Central memory CD8-positive, alpha-beta T cell (primary cell): ENCODE measurements at regions not wholly inside any gene's neighbourhood (a gene's known extent, or its start where the extent isn't known, plus 50 kb on each side); places are given as distances from the start of the nearest gene placed in this dataset.
"Not testable (repeated sequence)": the region's sequence is repeated elsewhere in the genome, so short reads cannot be mapped to it uniquely, and the experiment has no call there.

Experiments
- ATAC-seq: fragments of 150-1000 bp; cut with Tn5 transposase; replicated peaks from 2 replicates; pipeline ENCODE4 v1.10.0; 2022; ENCODE audit warnings: mild to moderate bottlenecking, moderate FRiP score, moderate number of reproducible peaks; ENCODE audit not compliant: poor library complexity, severe bottlenecking; ENCODE audit errors: extremely low read depth
- DNase-seq, 2 donors: peaks; one replicate each; pipeline ENCODE4 v3.0.0; 2021; ENCODE audit warnings: low spot score in 2 of 2
- H3K27ac Mint-ChIP-seq: one replicate; pipeline ENCODE4 v1.8.0; 2022; ENCODE audit warnings: low read depth, mild to moderate bottlenecking, moderate library complexity, mixed read lengths
- H3K27me3 Mint-ChIP-seq: one replicate; pipeline ENCODE4 v1.8.0; 2022; ENCODE audit warnings: mixed read lengths
- H3K36me3 Mint-ChIP-seq: one replicate; pipeline ENCODE4 v1.8.0; 2022; ENCODE audit warnings: mild to moderate bottlenecking, moderate library complexity, mixed read lengths; ENCODE audit not compliant: insufficient read depth
- H3K4me1 Mint-ChIP-seq: one replicate; pipeline ENCODE4 v1.8.0; 2022; ENCODE audit warnings: mixed read lengths
- H3K4me3 Mint-ChIP-seq: one replicate; pipeline ENCODE4 v1.8.0; 2022; ENCODE audit warnings: mild to moderate bottlenecking, moderate library complexity, mixed read lengths
- H3K9me3 Mint-ChIP-seq: one replicate; pipeline ENCODE4 v1.8.0; 2022; ENCODE audit warnings: mixed read lengths

DNA sequence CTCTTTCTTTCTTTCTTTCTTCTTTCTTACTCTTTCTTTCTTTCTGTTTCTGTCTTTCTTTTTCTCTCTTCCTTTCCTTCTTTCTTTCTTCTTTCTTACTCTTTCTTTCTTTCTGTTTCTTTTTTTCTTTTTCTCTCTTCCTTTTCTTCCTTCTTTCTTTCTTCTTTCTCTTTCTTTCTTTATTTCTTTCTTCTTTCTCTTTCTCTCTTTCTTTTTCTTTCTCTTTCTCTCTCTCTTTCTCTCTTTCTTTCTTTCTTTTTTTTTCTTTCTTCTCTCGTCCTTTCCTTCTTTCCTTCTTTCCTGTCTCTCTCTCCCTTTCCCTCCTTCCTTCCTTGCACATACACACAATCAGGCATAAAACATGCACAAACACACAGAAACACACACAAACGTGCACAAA is 79.3 kb upstream of the SHOX start:
- Mint-ChIP-seq H3K4me1 (no peaks in the 10 kb centered on the region), H3K27ac (no peak overlapping the region), H3K36me3 (peaks cover 1% of the 10 kb centered on the region), H3K27me3 (no peaks in the 10 kb centered on the region), H3K9me3 (peaks cover 31% of the 10 kb centered on the region), H3K4me3 (no peak overlapping the region)
- ATAC-seq: no peak
- no peak for DNase-seq

- ATAC-seq: no peak
- DNase-seq: no peak
- Mint-ChIP-seq H3K27me3 (no peaks in the 10 kb centered on the region), H3K4me1 (no peaks in the 10 kb centered on the region), H3K27ac (no peak overlapping the region), H3K4me3 (no peak overlapping the region), H3K36me3 (peaks cover 1% of the 10 kb centered on the region), H3K9me3 (peaks cover 31% of the 10 kb centered on the region)
Measured at GRCh38 chrX:552496-552895, 78.1 kb upstream of the SHOX start.

DNA sequence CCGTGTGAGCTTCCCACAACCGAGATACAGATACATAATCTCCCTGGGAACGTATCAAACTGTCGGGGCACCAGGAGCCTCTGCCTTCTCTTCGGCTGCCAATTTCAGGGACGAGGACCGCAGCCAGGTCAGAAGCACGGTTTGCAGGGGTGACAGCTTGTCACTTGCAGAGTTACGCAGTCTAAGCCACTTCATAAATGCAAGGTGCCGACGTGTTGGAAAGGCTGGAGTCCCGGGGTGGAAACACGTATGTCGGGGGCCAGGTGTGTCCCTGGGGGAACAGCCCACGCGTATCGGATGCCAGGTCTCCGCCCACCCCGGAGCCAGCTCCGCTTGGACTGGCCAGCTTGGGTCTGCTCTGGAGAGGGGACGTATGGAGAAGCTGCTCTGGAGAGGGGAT is 76.3 kb upstream of the SHOX start:
- Mint-ChIP-seq H3K36me3 (peaks cover 1% of the 10 kb centered on the region), H3K4me3 (no peak overlapping the region), H3K9me3 (peaks cover 26% of the 10 kb centered on the region), H3K4me1 (no peaks in the 10 kb centered on the region), H3K27me3 (no peaks in the 10 kb centered on the region), H3K27ac (no peak overlapping the region)
- DNase-seq (no peak), ATAC-seq (no peak)

DNA sequence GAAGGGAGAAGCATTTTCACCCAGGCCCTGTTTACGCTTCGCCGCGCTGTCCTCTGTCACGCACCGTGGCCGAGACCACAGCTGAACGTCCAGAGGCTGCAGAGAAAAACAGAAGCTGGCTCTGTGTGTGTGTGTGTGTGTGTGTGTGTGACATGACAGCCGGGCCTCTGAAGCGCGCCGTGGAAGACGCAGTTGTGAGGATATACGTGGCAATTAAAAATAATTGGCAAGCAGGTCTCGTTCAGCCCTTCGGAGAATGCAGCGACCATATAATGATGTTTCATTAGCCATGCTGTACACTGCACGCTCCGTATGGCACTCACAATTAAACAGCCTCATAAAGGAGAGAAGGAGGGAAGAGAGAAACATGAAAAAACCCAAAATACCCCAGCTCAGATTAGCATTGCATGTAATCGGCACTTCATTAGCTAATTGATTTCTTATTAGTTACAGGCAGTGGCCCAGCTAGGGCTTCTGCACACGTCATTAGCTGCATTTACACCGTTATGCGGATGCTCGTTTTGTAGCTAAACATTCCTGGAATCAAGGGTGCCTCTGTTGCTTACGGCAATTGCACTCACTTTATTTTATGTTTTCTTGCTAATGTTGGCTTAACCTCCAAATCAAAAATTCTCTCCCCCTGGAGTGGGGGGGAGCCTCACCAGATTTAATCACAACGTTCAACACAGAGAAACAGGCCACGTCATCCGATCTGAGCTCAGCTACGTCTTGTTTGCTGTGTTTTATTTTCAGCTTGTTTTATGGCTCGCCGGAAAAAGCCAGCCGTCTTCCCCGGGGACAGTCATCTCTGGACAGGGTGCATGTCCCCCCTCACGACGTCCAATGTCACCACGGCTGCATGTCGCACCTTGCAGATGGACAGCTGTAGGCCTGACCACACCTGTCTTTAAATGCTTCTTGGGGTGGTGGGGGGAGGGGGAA is 74.6 kb upstream of the SHOX start:
- Mint-ChIP-seq H3K9me3 (peaks cover 9% of the 10 kb centered on the region), H3K27me3 (no peaks in the 10 kb centered on the region), H3K36me3 (peaks cover 4% of the 10 kb centered on the region), H3K4me1 (no peaks in the 10 kb centered on the region), H3K27ac (no peak overlapping the region), H3K4me3 (no peak overlapping the region)
- peak in 1 of 2 donors; percentile 9 for DNase-seq
- ATAC-seq: no peak

DNA sequence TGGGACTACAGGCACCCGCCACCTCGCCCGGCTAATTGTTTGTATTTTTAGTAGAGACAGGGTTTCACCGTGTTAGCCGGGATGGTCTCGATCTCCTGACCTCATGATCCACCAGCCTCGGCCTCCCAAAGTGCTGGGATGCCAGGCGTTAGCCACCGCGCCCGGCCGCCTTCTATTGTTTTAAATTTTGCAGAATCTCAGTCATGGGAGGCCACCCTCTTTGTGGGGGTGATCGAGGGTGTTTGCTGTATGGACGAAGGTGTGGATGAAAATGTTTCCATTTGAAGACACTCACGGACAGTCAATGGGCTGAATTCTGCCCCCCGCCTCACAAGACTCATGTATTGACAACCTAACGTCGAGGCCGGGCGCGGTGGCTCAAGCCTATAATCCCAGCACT is 73.0 kb upstream of the SHOX start:
- not testable (repeated sequence) for H3K27ac Mint-ChIP-seq, H3K4me1 Mint-ChIP-seq, ATAC-seq, H3K27me3 Mint-ChIP-seq, H3K36me3 Mint-ChIP-seq, DNase-seq, H3K4me3 Mint-ChIP-seq
- H3K9me3 Mint-ChIP-seq: peaks cover 15% of the 10 kb centered on the region

GRCh38 chrX:559282-559681 is 71.3 kb upstream of the SHOX start:
- not testable (repeated sequence) for DNase-seq, H3K4me1 Mint-ChIP-seq, H3K36me3 Mint-ChIP-seq, ATAC-seq, H3K27ac Mint-ChIP-seq, H3K4me3 Mint-ChIP-seq, H3K27me3 Mint-ChIP-seq
- peaks cover 16% of the 10 kb centered on the region for H3K9me3 Mint-ChIP-seq

DNA sequence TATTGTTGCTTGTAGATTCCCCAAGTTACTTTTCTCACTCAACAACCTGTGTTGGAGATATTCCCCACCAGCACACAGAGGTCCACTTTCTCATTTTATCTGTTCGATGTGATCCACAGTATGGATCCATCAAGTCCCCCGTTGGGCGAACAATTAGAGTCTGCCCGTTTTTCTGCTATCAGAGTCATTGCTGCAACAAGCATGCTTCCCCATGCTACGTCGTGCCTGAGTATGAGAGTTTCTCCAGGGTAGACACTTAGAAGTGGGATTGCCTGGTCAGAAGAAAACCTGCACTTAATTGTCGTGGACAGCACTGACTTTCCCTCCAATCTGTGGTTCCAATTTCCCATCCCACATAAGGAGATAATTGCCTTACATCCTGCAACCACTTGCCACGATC is 62.7 kb upstream of the SHOX start:
- DNase-seq (peak in 1 of 2 donors; percentile 4), ATAC-seq (no peak)
- peaks cover 19% of the 10 kb centered on the region for H3K9me3 Mint-ChIP-seq
- no peak overlapping the region for H3K4me3 Mint-ChIP-seq
- no peaks in the 10 kb centered on the region for H3K36me3 Mint-ChIP-seq
- no peaks in the 10 kb centered on the region for H3K4me1 Mint-ChIP-seq
- no peaks in the 10 kb centered on the region for H3K27me3 Mint-ChIP-seq
- H3K27ac Mint-ChIP-seq: no peak overlapping the region

GRCh38 chrX:568311-568710 is 62.3 kb upstream of the SHOX start:
- Mint-ChIP-seq H3K27ac (no peak overlapping the region), H3K4me3 (no peak overlapping the region), H3K9me3 (peaks cover 19% of the 10 kb centered on the region), H3K27me3 (no peaks in the 10 kb centered on the region), H3K36me3 (no peaks in the 10 kb centered on the region), H3K4me1 (no peaks in the 10 kb centered on the region)
- no peak for DNase-seq
- ATAC-seq: no peak

DNA sequence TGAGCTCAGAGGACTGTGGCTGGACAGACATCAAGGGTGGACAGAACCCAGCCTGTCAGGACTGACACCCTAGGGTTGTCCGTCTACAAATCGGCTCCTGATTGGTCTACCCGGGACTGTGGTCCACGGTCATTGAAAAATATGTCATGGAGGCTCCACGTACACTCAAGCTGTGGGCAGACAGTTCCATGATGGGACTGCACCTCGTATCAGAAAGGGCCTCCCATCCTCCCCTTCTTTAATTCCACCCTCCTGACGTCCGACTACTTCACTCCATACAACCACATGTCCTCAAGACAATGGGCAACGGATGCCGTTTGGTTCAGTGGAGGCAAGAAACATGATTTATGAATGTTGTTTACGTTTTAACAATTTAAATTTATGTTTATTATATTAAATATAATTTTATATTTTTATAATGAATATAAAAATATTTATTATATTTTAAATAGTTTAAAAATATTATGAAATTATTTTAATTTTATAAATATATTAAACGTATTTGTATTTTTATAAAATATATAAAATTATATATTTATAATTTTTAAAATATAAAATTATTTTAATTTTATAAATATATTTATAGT is 58.0 kb upstream of the SHOX start:
- Mint-ChIP-seq H3K36me3 (no peaks in the 10 kb centered on the region), H3K27me3 (no peaks in the 10 kb centered on the region), H3K4me3 (no peak overlapping the region), H3K9me3 (peaks cover 12% of the 10 kb centered on the region), H3K27ac (no peak overlapping the region), H3K4me1 (no peaks in the 10 kb centered on the region)
- peak in 1 of 2 donors; percentile 4 for DNase-seq
- ATAC-seq: no peak

- peaks cover 25% of the 10 kb centered on the region for H3K9me3 Mint-ChIP-seq
- ATAC-seq (no peak), DNase-seq (no peak)
- H3K27ac Mint-ChIP-seq: no peak overlapping the region
- no peaks in the 10 kb centered on the region for H3K36me3 Mint-ChIP-seq
- H3K27me3 Mint-ChIP-seq: no peaks in the 10 kb centered on the region
- no peaks in the 10 kb centered on the region for H3K4me1 Mint-ChIP-seq
- no peak overlapping the region for H3K4me3 Mint-ChIP-seq
Measured at GRCh38 chrX:574251-574650, 56.3 kb upstream of the SHOX start.

DNA sequence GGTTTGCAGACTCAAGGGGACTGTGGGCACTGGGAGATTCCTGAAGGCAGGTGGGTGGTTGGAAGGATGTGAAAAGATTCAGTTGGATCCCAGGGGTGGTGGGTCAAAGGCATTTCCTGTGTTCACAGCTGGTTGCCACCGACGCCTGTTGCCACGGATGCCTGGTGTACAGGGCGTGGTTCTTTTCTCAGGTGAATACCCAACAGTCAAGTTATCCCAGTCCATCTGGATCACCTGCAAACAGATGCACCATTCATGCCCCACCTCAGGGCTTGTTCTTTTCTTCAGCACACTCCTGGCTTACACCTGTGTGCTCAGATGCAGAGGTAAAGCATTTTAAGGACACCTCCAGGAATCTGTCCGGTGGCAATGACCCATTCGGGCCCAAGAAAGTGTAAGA is 55.8 kb upstream of the SHOX start:
- no peak overlapping the region for H3K4me3 Mint-ChIP-seq
- H3K4me1 Mint-ChIP-seq: no peaks in the 10 kb centered on the region
- ATAC-seq: no peak
- H3K9me3 Mint-ChIP-seq: peaks cover 26% of the 10 kb centered on the region
- no peak overlapping the region for H3K27ac Mint-ChIP-seq
- H3K27me3 Mint-ChIP-seq: no peaks in the 10 kb centered on the region
- DNase-seq: no peak
- no peaks in the 10 kb centered on the region for H3K36me3 Mint-ChIP-seq

GRCh38 chrX:576904-577560 is 53.6 kb upstream of the SHOX start:
- peaks cover 42% of the 10 kb centered on the region for H3K9me3 Mint-ChIP-seq
- no peaks in the 10 kb centered on the region for H3K36me3 Mint-ChIP-seq
- ATAC-seq (no peak), DNase-seq (no peak)
- no peaks in the 10 kb centered on the region for H3K4me1 Mint-ChIP-seq
- H3K27ac Mint-ChIP-seq: no peak overlapping the region
- H3K4me3 Mint-ChIP-seq: no peak overlapping the region
- no peaks in the 10 kb centered on the region for H3K27me3 Mint-ChIP-seq

GRCh38 chrX:578531-578930 is 52.1 kb upstream of the SHOX start:
- no peaks in the 10 kb centered on the region for H3K36me3 Mint-ChIP-seq
- H3K27ac Mint-ChIP-seq: no peak overlapping the region
- peaks cover 42% of the 10 kb centered on the region for H3K9me3 Mint-ChIP-seq
- no peak overlapping the region for H3K4me3 Mint-ChIP-seq
- H3K27me3 Mint-ChIP-seq: no peaks in the 10 kb centered on the region
- DNase-seq: no peak
- no peaks in the 10 kb centered on the region for H3K4me1 Mint-ChIP-seq
- no peak for ATAC-seq
